Esophagus muscularis mucosa (tissue), 4 donors: ENCODE measurements at regions not wholly inside any gene's neighbourhood (a gene's known extent, or its start where the extent isn't known, plus 50 kb on each side); places are given as distances from the start of the nearest gene placed in this dataset.

Experiments used
- DNase-seq: peaks from one replicate; pipeline ENCODE4 v3.0.0-alpha.2; 2017; ENCODE audit errors: extremely low spot score
- H3K27ac ChIP-seq, 4 donors: fragments of 200-600 bp; sonication (generic); replicated peaks in 1 of 4; 1 replicate in 3 of 4; 2 replicates in 1 of 4; pipeline ENCODE4 v1.5.1; 2016 to 2019; ENCODE audit warnings: mild to moderate bottlenecking in 1 of 4
- H3K27me3 ChIP-seq, 4 donors: fragments of 200-600 bp; sonication (generic); one replicate each; pipeline versions ENCODE4 v1.5.1 to v1.6.0; 2016 to 2019
- H3K36me3 ChIP-seq, 4 donors: fragments of 200-600 bp; sonication (generic); one replicate each; pipeline ENCODE4 v1.5.1; 2016 to 2019
- H3K4me1 ChIP-seq, 4 donors: fragments of 200-600 bp; sonication (generic); one replicate each; pipeline ENCODE4 v1.5.1; 2016 to 2019
- H3K4me3 ChIP-seq, 4 donors: fragments of 200-600 bp; sonication (generic); 1 replicate in 2 of 4; 2 replicates in 2 of 4; pipeline ENCODE4 v1.5.1; 2016 to 2019; ENCODE audit warnings: mild to moderate bottlenecking in 4 of 4, moderate library complexity in 1 of 4
- H3K9me3 ChIP-seq, 4 donors: fragments of 200-600 bp; sonication (generic); 1 replicate in 3 of 4; 2 replicates in 1 of 4; pipeline ENCODE4 v1.5.1; 2016 to 2019
- CTCF ChIP-seq, 3 experiments: fragments of 200-600 bp in 2 of 3; fragments of 450-650 bp in 1 of 3; sonication (generic) in 2 of 3; IDR thresholded peaks; one replicate each; pipeline ENCODE4 v1.5.1; 2017 to 2019; ENCODE audit warnings: antibody characterized with exemption in 3 of 3, mild to moderate bottlenecking in 2 of 3, moderate library complexity in 1 of 3
- EP300 ChIP-seq: sonication (generic); formaldehyde crosslinking; IDR thresholded peaks from one replicate; pipeline ENCODE4 v1.6.1; 2017; ENCODE audit warnings: antibody characterized with exemption
- POLR2A ChIP-seq: fragments of 450-650 bp; IDR thresholded peaks from one replicate; pipeline ENCODE4 v1.6.1; 2017; ENCODE audit warnings: antibody characterized with exemption, moderate library complexity, mild to moderate bottlenecking, low read depth
- POLR2AphosphoS5 ChIP-seq, 2 donors: sonication (generic); formaldehyde crosslinking; IDR thresholded peaks; one replicate each; pipeline ENCODE4 v1.6.1; 2017; ENCODE audit warnings: antibody characterized with exemption in 2 of 2
- WGBS: methylation state at CpG from one replicate; pipeline ENCODE4 v1.1.5; 2018; 5-methylcytosine and 5-hydroxymethylcytosine counted together
- intact Hi-C: fragments of 100-400 bp; cut with DNase I; formaldehyde crosslinking; loops from one replicate; pipeline ENCODE4 v1.15.1; 2023

- TF ChIP-seq POLR2A (no peak), EP300 (no peak), CTCF (IDR thresholded peaks at IDR 0.05) (no peak), POLR2AphosphoS5 (IDR thresholded peaks at IDR 0.05) (no peak)
- no peaks in the 10 kb centered on the region for H3K4me1 ChIP-seq
- H3K4me3 ChIP-seq, result no peak overlapping the region
- no peak overlapping the region for H3K27ac ChIP-seq
- H3K27me3 ChIP-seq, result peaks cover 0 to 7% (median 0%) of the 10 kb centered on the region in 4 donors
- H3K36me3 ChIP-seq, result no peaks in the 10 kb centered on the region
- WGBS, result 35% methylated on average over 13 of the region's 13 CpGs
- no peak for DNase-seq
- H3K9me3 ChIP-seq, result no peaks in the 10 kb centered on the region
- intact Hi-C loops, result no loop called here
Observed at GRCh38 chr17:72266112-72266775, 145.4 kb downstream of the SOX9 start.

GRCh38 chr17:72267601-72268000 lies 146.8 kb downstream of the SOX9 start:
- intact Hi-C loops, result no loop called here
- Histone ChIP-seq H3K4me3 (no peak overlapping the region), H3K36me3 (no peaks in the 10 kb centered on the region), H3K4me1 (no peaks in the 10 kb centered on the region), H3K27ac (no peak overlapping the region), H3K27me3 (peaks cover 0 to 7% (median 0%) of the 10 kb centered on the region in 4 donors), H3K9me3 (no peaks in the 10 kb centered on the region)
- TF ChIP-seq EP300 (no peak), POLR2A (no peak), POLR2AphosphoS5 (IDR thresholded peaks at IDR 0.05) (no peak), CTCF (IDR thresholded peaks at IDR 0.05) (no peak)
- 50% methylated on average over 1 of the region's 1 CpG for WGBS
- no peak for DNase-seq

- Histone ChIP-seq H3K36me3 (no peaks in the 10 kb centered on the region), H3K4me1 (no peaks in the 10 kb centered on the region), H3K27me3 (peaks cover 0 to 7% (median 0%) of the 10 kb centered on the region in 4 donors), H3K9me3 (no peaks in the 10 kb centered on the region), H3K4me3 (no peak overlapping the region), H3K27ac (no peak overlapping the region)
- WGBS, result 89% methylated on average over 6 of the region's 6 CpGs
- TF ChIP-seq CTCF (IDR thresholded peaks at IDR 0.05) (no peak), EP300 (no peak), POLR2AphosphoS5 (IDR thresholded peaks at IDR 0.05) (no peak), POLR2A (no peak)
- intact Hi-C loops, result no loop called here
- DNase-seq, result no peak
Observed at GRCh38 chr17:72268431-72268830, 147.6 kb downstream of the SOX9 start.

GRCh38 chr17:72270273-72270924 lies 149.6 kb downstream of the SOX9 start:
- H3K4me1 ChIP-seq, result no peaks in the 10 kb centered on the region
- peaks cover 0 to 7% (median 0%) of the 10 kb centered on the region in 4 donors for H3K27me3 ChIP-seq
- H3K9me3 ChIP-seq, result no peaks in the 10 kb centered on the region
- no peaks in the 10 kb centered on the region for H3K36me3 ChIP-seq
- TF ChIP-seq POLR2A (no peak), EP300 (no peak), POLR2AphosphoS5 (IDR thresholded peaks at IDR 0.05) (no peak), CTCF (IDR thresholded peaks at IDR 0.05) (no peak)
- intact Hi-C loops, result no loop called here
- H3K4me3 ChIP-seq, result no peak overlapping the region
- no peak overlapping the region for H3K27ac ChIP-seq
- WGBS, result 28% methylated on average over 6 of the region's 6 CpGs
- DNase-seq, result no peak
